ENCODE measurements at regions not wholly inside any gene's neighbourhood (a gene's known extent, or its start where the extent isn't known, plus 50 kb on each side); places are given as distances from the start of the nearest gene placed in this dataset.

DNA sequence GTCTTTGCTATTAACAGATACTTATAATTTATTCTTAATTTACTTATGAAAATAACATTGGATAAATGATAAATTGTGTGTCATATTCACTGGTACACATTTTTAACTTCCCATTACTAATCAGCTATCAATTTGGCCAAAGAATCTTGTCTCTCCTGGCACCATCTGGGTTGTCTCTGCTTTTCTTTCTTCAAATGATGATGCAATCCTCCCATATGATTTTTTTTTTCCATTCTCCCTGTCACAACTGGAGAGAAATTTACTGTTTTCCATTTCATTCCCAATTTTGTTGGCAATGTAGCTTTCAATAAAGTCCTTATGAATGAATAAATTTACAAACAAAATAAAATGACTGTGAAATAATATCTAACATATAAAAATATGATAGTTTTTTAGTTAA is 743.7 kb upstream of the EPHA6 start:
- DNase-seq, result no peak

DNA sequence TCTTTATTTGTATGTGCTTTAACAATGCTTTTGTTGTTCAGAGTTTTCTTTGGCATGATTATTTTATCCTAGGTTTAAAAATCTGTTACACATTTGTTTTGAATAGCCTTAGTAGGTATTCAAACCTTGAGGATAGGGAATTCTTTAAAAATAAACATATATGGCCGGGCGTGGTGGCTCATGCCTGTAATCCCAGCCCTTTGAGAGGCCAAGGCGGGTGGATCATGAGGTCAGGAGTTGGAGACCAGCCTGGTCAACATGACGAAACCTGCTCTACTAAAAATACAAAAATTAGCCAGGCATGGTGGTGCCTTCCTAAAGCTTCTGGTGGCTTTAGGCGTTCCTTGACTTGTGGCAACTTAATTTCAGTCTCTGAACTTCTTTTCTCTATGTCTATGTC is 743.3 kb upstream of the EPHA6 start:
- no peak for DNase-seq

DNA sequence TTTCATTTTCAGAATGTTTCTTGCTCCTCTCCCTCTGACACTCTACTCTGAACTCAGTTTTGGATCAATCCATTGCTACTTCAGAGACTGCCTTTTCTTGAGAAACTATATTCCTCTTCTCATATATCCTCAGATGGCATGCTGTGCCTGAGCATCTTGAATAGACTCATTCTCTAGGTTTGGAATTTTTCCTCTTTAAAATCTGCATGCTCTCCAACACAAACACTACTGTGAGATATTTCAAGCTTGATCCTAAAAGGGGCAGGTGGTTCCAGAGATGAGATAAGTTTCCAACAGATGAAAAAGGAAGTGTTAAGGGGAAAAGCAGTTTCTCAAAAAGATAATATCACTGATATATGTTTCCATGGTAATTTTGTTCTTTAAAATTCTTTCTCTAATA is 742.2 kb upstream of the EPHA6 start:
- DNase-seq, result no peak

DNA sequence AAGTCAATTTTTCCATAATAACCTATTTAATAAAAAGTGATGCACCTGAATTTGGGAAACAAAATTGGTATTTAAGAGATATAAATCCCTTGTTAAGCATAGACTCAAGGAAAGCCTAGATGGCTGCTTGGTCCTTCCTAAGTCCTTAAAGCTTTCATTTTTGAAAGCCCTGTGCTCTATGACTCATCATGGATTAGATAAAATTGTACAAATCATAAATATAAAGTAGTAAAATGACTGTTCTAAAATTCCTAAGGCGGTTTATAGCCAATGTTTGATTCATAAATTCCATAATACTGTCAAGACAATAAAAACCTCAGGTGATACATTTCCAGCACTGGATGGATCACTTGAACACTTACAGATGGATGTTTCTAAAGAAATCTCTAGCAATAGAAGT is 730.8 kb upstream of the EPHA6 start:
- no peak for DNase-seq

DNA sequence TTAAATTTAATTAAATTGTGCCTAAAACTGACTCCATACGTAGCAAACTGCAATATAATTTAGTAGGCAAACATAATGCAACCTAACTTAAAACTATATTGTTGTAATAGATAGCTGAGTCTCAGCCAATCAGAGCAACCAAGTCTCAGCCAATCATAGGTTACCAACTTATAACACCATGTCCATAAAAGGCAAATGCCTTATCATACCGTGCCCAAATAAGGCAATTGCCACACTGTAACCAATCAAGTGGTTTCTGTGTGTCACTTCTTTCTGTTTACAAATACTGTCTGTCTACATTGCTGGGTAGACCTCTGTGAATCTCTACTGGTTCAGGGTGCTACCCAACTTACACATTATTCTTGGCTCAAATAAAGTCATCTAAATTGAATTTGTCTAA is 728.4 kb upstream of the EPHA6 start:
- DNase-seq, result no peak

- DNase-seq, result no peak
Measured at GRCh38 chr3:96101006-96101560, 713.3 kb upstream of the EPHA6 start.

DNA sequence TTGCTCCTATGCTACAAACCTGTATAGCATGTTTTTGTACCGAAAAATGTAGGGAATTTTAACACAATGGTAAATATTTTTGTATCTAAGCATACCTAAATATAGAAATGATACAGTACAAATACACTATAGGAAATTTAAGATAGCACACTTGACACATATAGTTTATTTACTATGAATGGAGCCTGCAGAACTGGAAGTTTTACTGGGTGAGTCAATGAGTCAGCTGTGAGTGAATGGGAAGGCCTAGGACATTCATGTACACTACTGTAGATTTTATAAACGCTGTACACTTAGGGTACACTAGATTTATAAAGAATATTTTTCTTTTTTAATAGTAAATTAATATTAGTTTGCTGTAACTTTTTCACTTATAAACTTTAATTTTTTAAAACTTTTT is 707.7 kb upstream of the EPHA6 start:
- no peak for DNase-seq
